ENCODE measurements at regions not wholly inside any gene's neighbourhood (a gene's known extent, or its start where the extent isn't known, plus 50 kb on each side); places are given as distances from the start of the nearest gene placed in this dataset.

- TF ChIP-seq CTCF (IDR thresholded peaks at IDR 0.05; ENCODE audit: poor library complexity) (no peak), EZH2phosphoT487 (IDR thresholded peaks at IDR 0.05; ENCODE audit: low read depth, severe bottlenecking, unreplicated experiment) (no peak)
These were observed 107.5 kb upstream of the SERPINE2 start for GRCh38 chr2:224146356-224147160.

Data from hepatocyte (in vitro differentiated cells).